B cell (primary cell): ENCODE measurements at regions not wholly inside any gene's neighbourhood (a gene's known extent, or its start where the extent isn't known, plus 50 kb on each side); places are given as distances from the start of the nearest gene placed in this dataset.

ENCODE experiments used
- ATAC-seq: fragments of 200-7000 bp; cut with Tn5 transposase; one replicate; pipeline ENCODE4 v1.10.0; 2021; ENCODE audit warnings: low read depth, mild to moderate bottlenecking, moderate number of reproducible peaks, moderate library complexity
- CTCF ChIA-PET: fragments of 350-600 bp; sonication (Branson Sonifier 250); formaldehyde crosslinking; loops from one replicate; lab custom pipeline; 2021; ENCODE audit warnings: antibody characterized with exemption, inconsistent platforms; lab: Charles Lee
- POLR2A ChIA-PET: fragments of 350-600 bp; sonication (Branson Sonifier 250); formaldehyde crosslinking; loops from one replicate; lab custom pipeline; 2021; ENCODE audit warnings: antibody characterized with exemption; lab: Charles Lee
- DNase-seq: peaks from one replicate; pipeline ENCODE4 v3.0.0; 2013
- H2AFZ ChIP-seq: 2 replicates; pipeline ENCODE4 v1.6.1; 2012; ENCODE audit warnings: mild to moderate bottlenecking, low read depth, low read length; ENCODE audit not compliant: insufficient read depth, poor library complexity, severe bottlenecking
- H3K27ac ChIP-seq, 2 donors: 1 replicate in 1 of 2; 2 replicates in 1 of 2; pipeline ENCODE4 v1.5.1; 2012 to 2013; ENCODE audit warnings: low read length in 2 of 2, mild to moderate bottlenecking in 2 of 2, moderate library complexity in 1 of 2
- H3K27me3 ChIP-seq, 4 experiments: fragments of 200-600 bp in 1 of 4; sonication (generic) in 1 of 4; replicated peaks in 1 of 4; 1 replicate in 2 of 4; 2 replicates in 2 of 4; pipeline versions ENCODE4 v1.6.1 to v1.7.0; 2013 to 2016; ENCODE audit warnings: low read length in 3 of 4, mild to moderate bottlenecking in 2 of 4, mixed read lengths in 1 of 4, moderate library complexity in 1 of 4; ENCODE audit not compliant: insufficient read depth in 4 of 4, control insufficient read depth in 3 of 4; ENCODE audit errors: control extremely low read depth in 1 of 4
- H3K36me3 ChIP-seq, 2 experiments: replicated peaks in 1 of 2; 1 replicate in 1 of 2; 2 replicates in 1 of 2; pipeline versions ENCODE4 v1.6.1 to v1.7.1; 2013; ENCODE audit warnings: low read length in 1 of 2; ENCODE audit not compliant: insufficient read depth in 2 of 2, control insufficient read depth in 1 of 2; ENCODE audit errors: control extremely low read depth in 1 of 2, extremely low read depth in 1 of 2
- H3K4me1 ChIP-seq, 2 donors: fragments of 200-600 bp in 1 of 2; sonication (generic) in 1 of 2; 1 replicate in 1 of 2; 2 replicates in 1 of 2; pipeline versions ENCODE4 v1.5.1 to v1.6.1; 2013 to 2017; ENCODE audit warnings: low read length in 2 of 2; ENCODE audit not compliant: control insufficient read depth in 2 of 2, insufficient read depth in 2 of 2
- H3K4me2 ChIP-seq: replicated peaks from 2 replicates; pipeline ENCODE3; 2012; ENCODE audit warnings: mild to moderate bottlenecking, low read depth, low read length; ENCODE audit not compliant: poor library complexity, severe bottlenecking
- H3K4me3 ChIP-seq, 5 experiments: fragments of 200-600 bp in 1 of 5; sonication (generic) in 1 of 5; 1 replicate in 3 of 5; 2 replicates in 2 of 5; pipeline versions ENCODE4 v1.5.1 to v1.7.0; 2011 to 2016; ENCODE audit warnings: low read length in 4 of 5, mild to moderate bottlenecking in 4 of 5, low read depth in 2 of 5, control low read depth in 1 of 5, moderate library complexity in 1 of 5; ENCODE audit not compliant: insufficient read depth in 1 of 5; ENCODE audit errors: control extremely low read depth in 1 of 5, extremely low read depth in 1 of 5
- H3K79me2 ChIP-seq: fragments of 200-600 bp; sonication (generic); one replicate; pipeline ENCODE4 v1.6.0; 2016; ENCODE audit warnings: low read length; ENCODE audit not compliant: control insufficient read depth, insufficient read depth
- H3K9ac ChIP-seq: fragments of 200-600 bp; sonication (generic); 2 replicates; pipeline ENCODE4 v1.6.1; 2017; ENCODE audit warnings: mild to moderate bottlenecking, low read length, moderate library complexity
- H3K9me3 ChIP-seq, 3 donors: one replicate each; pipeline versions ENCODE4 v1.6.1 to v1.7.1; 2013; ENCODE audit warnings: low read length in 2 of 3; ENCODE audit not compliant: control insufficient read depth in 2 of 3, insufficient read depth in 1 of 3; ENCODE audit errors: control extremely low read depth in 1 of 3
- H4K20me1 ChIP-seq: 2 replicates; pipeline ENCODE4 v1.6.0; 2012; ENCODE audit warnings: mild to moderate bottlenecking, low read length; ENCODE audit not compliant: insufficient read depth, control insufficient read depth, poor library complexity, severe bottlenecking
- H3K27ac Mint-ChIP-seq: one replicate; pipeline ENCODE4 v1.8.0; 2021; ENCODE audit warnings: mixed read lengths
- H3K27me3 Mint-ChIP-seq: one replicate; pipeline ENCODE4 v1.8.0; 2021; ENCODE audit warnings: mixed read lengths
- H3K4me1 Mint-ChIP-seq: one replicate; pipeline ENCODE4 v1.8.0; 2021; ENCODE audit warnings: mixed read lengths
- H3K4me3 Mint-ChIP-seq: one replicate; pipeline ENCODE4 v1.8.0; 2021; ENCODE audit warnings: mixed read lengths
- H3K9me3 Mint-ChIP-seq: one replicate; pipeline ENCODE4 v1.8.0; 2022; ENCODE audit warnings: mixed read lengths; ENCODE audit not compliant: insufficient read depth
- EZH2 ChIP-seq: IDR thresholded peaks from 2 replicates; pipeline ENCODE4 v1.6.1; 2012; ENCODE audit warnings: borderline replicate concordance, low read depth, mild to moderate bottlenecking, moderate library complexity, low read length; ENCODE audit not compliant: insufficient read depth, poor library complexity, severe bottlenecking
- whole genome bisulfite sequencing: methylation state at CpG from one replicate; pipeline ENCODE4 v1.1.5; 2013; ENCODE audit warnings: missing lambda C conversion rate; ENCODE audit not compliant: insufficient coverage; 5-methylcytosine and 5-hydroxymethylcytosine counted together
- intact Hi-C: fragments of 100-400 bp; cut with micrococcal nuclease; formaldehyde crosslinking; loops from one replicate; pipeline ENCODE4 v1.10.0; 2022
- TF ChIP-seq, protein P1 (sequence below): fragments of 200-600 bp; IDR thresholded peaks from one replicate; pipeline ENCODE4 v1.8.0; 2022; ENCODE audit warnings: antibody characterized with exemption, mild to moderate bottlenecking

DNA sequence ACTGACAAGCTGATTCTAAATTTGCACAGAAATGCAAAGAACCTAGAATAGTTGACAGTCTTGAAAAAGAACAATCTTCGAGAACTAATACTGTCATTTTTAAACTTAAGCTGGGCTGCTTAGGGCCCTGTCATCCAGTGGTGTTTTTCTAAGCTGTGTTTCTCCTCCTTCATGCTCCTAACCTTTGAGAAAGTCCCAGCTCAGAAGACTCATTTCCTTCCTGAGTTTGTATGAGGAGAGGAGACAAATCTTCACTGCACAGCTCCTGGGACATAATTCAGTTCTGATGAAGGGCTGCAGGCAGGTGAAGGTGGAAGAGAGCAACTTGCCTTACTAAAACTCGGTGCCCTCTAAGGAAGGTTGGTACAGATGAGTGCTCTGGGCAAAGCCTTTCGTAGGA is 109.5 kb upstream of the ANKRD55 start:
- 100% methylated on average over 3 of the region's 3 CpGs for whole genome bisulfite sequencing
- POLR2A ChIA-PET: interaction anchor here (0.5 kb wide), 1 partner anchor 293 kb away, joined by 8 read pairs; no protein-coding TSS in a partner anchor
- Histone ChIP-seq H3K36me3 (no peaks in the 10 kb centered on the region), H3K4me2 (peak overlapping the region; percentile 27), H3K9me3 (peaks cover 0 to 10% (median 7%) of the 10 kb centered on the region in 3 donors), H3K79me2 (no peaks in the 10 kb centered on the region), H3K27ac (peak overlapping the region in 1 of 2 donors; percentile 11), H3K27me3 (no peaks in the 10 kb centered on the region), H3K9ac (no peak overlapping the region), H3K4me3 (no peak overlapping the region), H4K20me1 (no peaks in the 10 kb centered on the region), H3K4me1 (peaks cover 40 to 49% of the 10 kb centered on the region in 2 donors), H2AFZ (peak overlapping the region; percentile 53)
- TF ChIP-seq, protein P1, sequence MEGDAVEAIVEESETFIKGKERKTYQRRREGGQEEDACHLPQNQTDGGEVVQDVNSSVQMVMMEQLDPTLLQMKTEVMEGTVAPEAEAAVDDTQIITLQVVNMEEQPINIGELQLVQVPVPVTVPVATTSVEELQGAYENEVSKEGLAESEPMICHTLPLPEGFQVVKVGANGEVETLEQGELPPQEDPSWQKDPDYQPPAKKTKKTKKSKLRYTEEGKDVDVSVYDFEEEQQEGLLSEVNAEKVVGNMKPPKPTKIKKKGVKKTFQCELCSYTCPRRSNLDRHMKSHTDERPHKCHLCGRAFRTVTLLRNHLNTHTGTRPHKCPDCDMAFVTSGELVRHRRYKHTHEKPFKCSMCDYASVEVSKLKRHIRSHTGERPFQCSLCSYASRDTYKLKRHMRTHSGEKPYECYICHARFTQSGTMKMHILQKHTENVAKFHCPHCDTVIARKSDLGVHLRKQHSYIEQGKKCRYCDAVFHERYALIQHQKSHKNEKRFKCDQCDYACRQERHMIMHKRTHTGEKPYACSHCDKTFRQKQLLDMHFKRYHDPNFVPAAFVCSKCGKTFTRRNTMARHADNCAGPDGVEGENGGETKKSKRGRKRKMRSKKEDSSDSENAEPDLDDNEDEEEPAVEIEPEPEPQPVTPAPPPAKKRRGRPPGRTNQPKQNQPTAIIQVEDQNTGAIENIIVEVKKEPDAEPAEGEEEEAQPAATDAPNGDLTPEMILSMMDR: no peak
- no peak for TF ChIP-seq EZH2
- intact Hi-C loops: loop anchor here (5.0 to 10.0 kb wide), 2 partner anchors 70 to 132 kb away; no protein-coding TSS in a partner anchor
- Mint-ChIP-seq H3K27ac (no peak overlapping the region), H3K27me3 (no peaks in the 10 kb centered on the region), H3K9me3 (peaks cover 2% of the 10 kb centered on the region), H3K4me1 (peaks cover 62% of the 10 kb centered on the region), H3K4me3 (no peak overlapping the region)
- ATAC-seq (no peak), DNase-seq (no peak)
- CTCF ChIA-PET: interaction anchor here (1.1 to 1.7 kb wide), 4 partner anchors 29 to 496 kb away, joined by 3 to 5 read pairs (median 3); no protein-coding TSS in a partner anchor

DNA sequence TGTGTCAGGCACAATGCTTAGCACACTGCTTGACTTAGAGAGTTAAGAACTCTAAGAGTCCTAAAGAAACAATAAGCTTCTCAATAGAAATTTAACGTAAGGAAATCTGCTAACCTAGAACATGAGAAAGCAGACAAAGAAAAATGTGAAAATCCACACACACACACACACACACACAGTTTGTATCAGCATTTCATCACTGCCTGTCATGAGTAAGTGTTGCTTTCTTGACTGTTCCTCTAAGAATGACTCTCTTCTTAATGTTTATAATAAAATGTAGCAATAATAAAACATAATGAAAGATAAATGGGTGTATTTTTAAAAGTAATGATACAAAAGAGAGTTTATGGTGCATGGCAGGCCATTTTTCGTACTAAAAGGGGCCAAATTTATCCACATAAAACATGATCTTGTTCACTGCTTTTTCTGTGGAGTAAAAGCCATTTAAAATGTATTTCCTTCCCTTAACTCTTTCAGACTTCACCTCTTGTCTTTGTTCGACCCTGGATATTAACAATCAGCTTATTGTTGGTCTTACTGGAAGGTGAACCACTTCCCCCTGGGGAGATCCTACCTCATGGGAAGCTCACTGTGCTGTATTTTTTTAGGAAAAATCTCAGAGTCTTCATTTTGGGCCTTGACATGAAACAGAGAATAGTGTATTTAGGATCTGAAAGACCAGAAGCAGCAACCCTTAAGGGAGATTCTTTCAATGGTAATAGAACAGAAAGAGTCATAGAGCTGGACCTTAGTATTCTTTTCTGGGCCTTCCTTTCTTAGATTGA is 107.3 kb upstream of the ANKRD55 start:
- Mint-ChIP-seq H3K9me3 (peaks cover 6% of the 10 kb centered on the region), H3K27me3 (no peaks in the 10 kb centered on the region), H3K27ac (no peak overlapping the region), H3K4me3 (no peak overlapping the region), H3K4me1 (peaks cover 46% of the 10 kb centered on the region)
- no peak overlapping the region for H3K4me2 ChIP-seq
- TF ChIP-seq, protein P1: no peak
- TF ChIP-seq EZH2: no peak
- POLR2A ChIA-PET: interaction anchor here (0.6 to 0.9 kb wide), 3 partner anchors 11 to 132 kb away, joined by 3 to 6 read pairs (median 5); no protein-coding TSS in a partner anchor
- ATAC-seq (no peak), DNase-seq (no peak)
- CTCF ChIA-PET: interaction anchor here (0.6 to 1.0 kb wide), 2 partner anchors 24 to 69 kb away, joined by 3 read pairs; no protein-coding TSS in a partner anchor
- H3K9ac ChIP-seq: no peak overlapping the region
- H3K9me3 ChIP-seq: peaks cover 3 to 10% (median 8%) of the 10 kb centered on the region in 3 donors
- intact Hi-C loops: loop anchor here (5.0 to 10.0 kb wide), 2 partner anchors 68 to 134 kb away; no protein-coding TSS in a partner anchor
- no peaks in the 10 kb centered on the region for H4K20me1 ChIP-seq
- H3K4me3 ChIP-seq: no peak overlapping the region
- no peak overlapping the region for H3K27ac ChIP-seq
- H2AFZ ChIP-seq: no peak overlapping the region
- H3K79me2 ChIP-seq: no peaks in the 10 kb centered on the region
- H3K27me3 ChIP-seq: no peaks in the 10 kb centered on the region
- WGBS: no CpG with 5 or more reads among the region's 3 CpGs
- H3K4me1 ChIP-seq: peaks cover 31 to 40% of the 10 kb centered on the region in 2 donors
- no peaks in the 10 kb centered on the region for H3K36me3 ChIP-seq
